Adipocyte (in vitro differentiated cells): ENCODE measurements at regions not wholly inside any gene's neighbourhood (a gene's known extent, or its start where the extent isn't known, plus 50 kb on each side); places are given as distances from the start of the nearest gene placed in this dataset.

ENCODE experiments used
- DNase-seq: peaks from one replicate; pipeline ENCODE4 v3.0.0-alpha.2; 2015; ENCODE audit warnings: low read depth
- H3K27me3 ChIP-seq: replicated peaks from 2 replicates; pipeline ENCODE4 v1.7.0; 2013; ENCODE audit warnings: mild to moderate bottlenecking, low read length, moderate library complexity; ENCODE audit not compliant: control insufficient read depth, insufficient read depth
- H3K36me3 ChIP-seq: 2 replicates; pipeline ENCODE4 v1.7.0; 2013; ENCODE audit warnings: low read length, mild to moderate bottlenecking, moderate library complexity; ENCODE audit not compliant: control insufficient read depth, insufficient read depth, severe bottlenecking
- H3K4me1 ChIP-seq: 2 replicates; pipeline ENCODE4 v1.7.0; 2013; ENCODE audit warnings: mild to moderate bottlenecking, low read length, moderate library complexity; ENCODE audit not compliant: control insufficient read depth, insufficient read depth
- H3K4me3 ChIP-seq: 2 replicates; pipeline ENCODE4 v1.7.0; 2013; ENCODE audit warnings: mild to moderate bottlenecking, low read length, moderate library complexity
- H3K9ac ChIP-seq: 2 replicates; pipeline ENCODE4 v1.7.0; 2013; ENCODE audit warnings: mild to moderate bottlenecking, low read length, moderate library complexity
- H3K9me3 ChIP-seq: 2 replicates; pipeline ENCODE4 v1.7.0; 2013; ENCODE audit warnings: mild to moderate bottlenecking, low read length, moderate library complexity; ENCODE audit not compliant: control insufficient read depth

DNA sequence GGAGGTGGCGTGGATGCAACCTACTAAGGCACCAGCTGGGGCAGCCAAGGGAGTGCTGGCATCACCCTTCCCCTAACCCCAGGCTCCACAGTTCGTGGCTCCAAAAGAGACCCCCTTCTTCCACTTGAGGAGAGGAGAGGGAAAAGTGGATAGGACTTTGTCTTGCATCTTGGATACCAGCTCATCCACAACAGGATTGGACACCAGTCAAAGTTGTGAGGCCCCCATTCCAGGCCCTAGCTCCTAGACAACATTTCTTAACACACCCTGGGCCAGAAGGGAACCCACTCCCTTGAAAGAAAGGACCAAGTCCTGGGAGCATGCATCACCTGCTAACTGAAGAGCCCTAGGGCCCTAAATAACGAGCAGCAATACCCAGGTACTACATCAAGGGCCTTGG lies 372.6 kb upstream of the PLXNA2 start:
- Histone ChIP-seq H3K36me3 (no peaks in the 10 kb centered on the region), H3K9ac (no peak overlapping the region), H3K4me1 (no peaks in the 10 kb centered on the region), H3K27me3 (no peaks in the 10 kb centered on the region), H3K9me3 (peaks cover 31% of the 10 kb centered on the region), H3K4me3 (no peak overlapping the region)
- no peak for DNase-seq

DNA sequence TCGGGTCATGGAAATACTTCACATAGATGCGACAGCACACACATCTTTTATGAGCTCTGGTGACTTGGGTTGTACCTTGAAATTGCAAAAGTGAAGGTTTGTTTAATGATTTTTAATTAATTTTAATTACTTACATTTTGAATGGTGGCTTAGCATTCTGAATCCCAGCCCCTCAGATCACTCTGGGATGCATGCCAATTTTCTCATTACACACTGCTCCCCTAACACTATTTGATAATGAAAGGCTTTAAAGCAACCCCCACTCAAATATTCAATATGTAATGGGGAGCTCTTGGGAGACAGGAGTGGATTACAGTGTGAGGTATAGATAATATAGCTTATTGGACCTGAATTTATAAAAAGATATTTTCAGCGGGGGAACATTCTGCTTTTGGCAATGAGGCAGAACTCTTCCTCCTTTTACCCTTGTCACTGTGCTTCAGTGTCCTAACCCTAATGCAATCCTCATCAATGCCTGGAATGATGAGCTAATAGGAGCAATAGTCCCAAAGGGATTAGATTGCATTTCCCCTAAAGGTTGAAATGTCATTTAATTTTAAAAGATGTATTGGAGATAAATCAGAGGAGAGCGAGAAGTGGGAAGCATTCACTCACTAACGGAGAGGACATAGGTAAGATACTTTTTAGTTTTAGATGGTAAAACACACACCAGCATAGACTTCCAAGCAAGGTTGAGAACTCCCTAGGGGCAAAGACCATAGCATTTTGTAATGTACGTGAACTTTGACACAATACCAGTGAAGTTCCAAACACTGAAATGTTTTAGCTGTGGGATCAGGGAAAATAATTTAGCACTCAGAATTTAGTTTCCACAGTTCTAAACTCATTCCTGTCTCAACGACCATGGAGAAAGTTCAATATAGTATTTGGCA lies 384.1 kb upstream of the PLXNA2 start:
- Histone ChIP-seq H3K9ac (no peak overlapping the region), H3K4me3 (no peak overlapping the region), H3K36me3 (no peaks in the 10 kb centered on the region), H3K27me3 (no peaks in the 10 kb centered on the region), H3K9me3 (no peaks in the 10 kb centered on the region), H3K4me1 (peaks cover 16% of the 10 kb centered on the region)
- DNase-seq, result no peak

DNA sequence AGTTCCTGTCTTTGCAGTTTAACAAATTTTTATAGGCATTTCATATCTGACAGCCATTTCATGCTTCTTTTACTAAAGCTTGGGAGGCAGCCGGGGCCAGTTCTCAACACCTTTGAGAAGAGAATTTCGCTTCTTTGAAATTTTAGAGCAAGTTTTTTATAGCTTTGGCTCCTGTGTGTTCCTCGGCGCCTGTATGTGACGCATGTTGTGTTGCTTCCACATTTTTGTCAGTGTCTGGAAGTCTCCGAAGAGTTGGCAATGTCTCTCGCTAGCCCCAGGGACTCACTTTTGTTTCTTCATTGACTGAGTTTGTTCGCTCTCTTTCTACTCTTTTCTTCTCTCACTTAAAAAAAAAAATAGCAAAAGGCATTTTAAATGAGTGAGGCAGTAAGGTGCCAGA lies 386.9 kb upstream of the PLXNA2 start:
- no peak overlapping the region for H3K9ac ChIP-seq
- peaks cover 8% of the 10 kb centered on the region for H3K27me3 ChIP-seq
- no peaks in the 10 kb centered on the region for H3K9me3 ChIP-seq
- H3K4me3 ChIP-seq, result no peak overlapping the region
- DNase-seq, result no peak
- no peaks in the 10 kb centered on the region for H3K36me3 ChIP-seq
- peaks cover 16% of the 10 kb centered on the region for H3K4me1 ChIP-seq

DNA sequence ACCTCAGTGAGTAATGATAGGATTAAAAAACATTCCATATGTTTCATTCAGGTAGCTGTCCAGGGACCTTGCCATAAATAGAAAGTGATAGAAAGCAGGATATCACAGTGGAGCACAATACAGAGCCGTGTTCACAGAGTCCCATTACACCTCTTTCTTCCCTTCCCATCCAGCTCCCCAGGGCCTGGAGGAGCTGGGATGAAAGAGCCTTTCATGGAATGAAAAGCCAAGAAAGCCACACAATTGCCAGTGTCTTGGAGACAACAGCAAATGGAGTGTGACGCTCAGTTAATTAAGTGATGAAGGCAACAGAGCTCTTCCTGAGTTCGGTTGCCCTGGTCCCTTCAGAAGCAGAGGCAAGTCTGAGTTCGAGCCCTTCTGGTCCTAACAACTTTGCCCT lies 387.3 kb upstream of the PLXNA2 start:
- H3K4me3 ChIP-seq, result no peak overlapping the region
- peaks cover 10% of the 10 kb centered on the region for H3K27me3 ChIP-seq
- no peaks in the 10 kb centered on the region for H3K36me3 ChIP-seq
- H3K4me1 ChIP-seq, result peaks cover 16% of the 10 kb centered on the region
- H3K9ac ChIP-seq, result no peak overlapping the region
- no peaks in the 10 kb centered on the region for H3K9me3 ChIP-seq
- DNase-seq, result no peak

DNA sequence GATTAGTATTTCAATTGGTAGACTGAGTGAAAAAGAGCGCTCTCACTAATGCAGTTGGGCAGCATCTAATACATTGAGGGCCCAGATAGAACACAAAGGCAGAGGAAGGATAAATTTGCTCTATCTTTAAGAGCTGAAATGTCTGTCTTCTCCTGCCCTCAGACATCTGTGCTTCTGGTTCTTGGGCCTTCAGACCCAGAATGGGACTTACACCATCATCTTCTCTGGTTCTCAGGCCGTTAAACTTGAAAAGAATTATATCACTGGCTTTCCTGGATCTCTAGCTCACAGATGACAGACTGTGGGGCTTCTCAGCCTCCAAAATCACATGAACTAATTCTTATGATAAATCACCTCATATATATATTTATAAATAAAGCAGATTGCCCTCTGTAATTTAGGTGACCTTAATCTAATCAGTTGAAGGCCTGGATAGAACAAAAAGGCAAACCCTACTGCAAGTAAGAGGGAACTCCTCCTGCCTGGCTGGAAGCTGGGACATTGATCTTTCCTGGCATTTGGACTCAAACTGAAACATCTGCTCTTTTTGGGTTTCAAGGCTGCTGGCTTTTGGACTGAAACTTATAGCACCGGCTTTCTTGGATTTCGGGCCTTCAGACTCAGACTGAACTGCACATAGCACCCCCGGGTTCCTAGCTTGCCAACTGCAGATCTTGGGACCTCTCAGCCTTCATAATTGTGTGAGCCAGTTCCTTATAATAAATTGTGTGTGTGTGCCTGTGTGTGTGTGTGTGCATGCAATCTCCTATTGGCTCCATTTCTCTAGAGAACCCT lies 390.4 kb upstream of the PLXNA2 start:
- H3K4me1 ChIP-seq, result peaks cover 6% of the 10 kb centered on the region
- no peaks in the 10 kb centered on the region for H3K36me3 ChIP-seq
- DNase-seq, result no peak
- H3K27me3 ChIP-seq, result peaks cover 23% of the 10 kb centered on the region
- no peaks in the 10 kb centered on the region for H3K9me3 ChIP-seq
- H3K4me3 ChIP-seq, result no peak overlapping the region
- H3K9ac ChIP-seq, result no peak overlapping the region

DNA sequence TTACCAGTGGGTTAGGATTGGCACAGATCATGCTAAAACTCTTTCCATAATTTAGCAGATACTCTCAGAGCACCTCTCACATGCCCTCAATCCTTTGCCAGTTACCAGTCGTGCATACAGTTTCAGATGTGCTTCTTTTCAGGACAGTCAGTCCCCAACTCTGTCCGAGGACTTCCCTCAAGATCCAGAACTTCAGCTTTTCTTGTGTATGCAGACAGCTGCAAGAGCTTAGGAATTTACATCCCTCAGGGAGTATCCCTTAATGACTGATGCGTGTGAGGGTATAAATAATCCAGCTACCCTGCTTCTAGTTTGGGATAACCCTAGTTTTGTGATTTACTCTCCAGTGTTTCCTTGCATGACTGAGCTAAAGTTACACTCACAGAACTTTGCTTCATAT lies 393.0 kb upstream of the PLXNA2 start:
- H3K36me3 ChIP-seq, result no peaks in the 10 kb centered on the region
- no peak overlapping the region for H3K9ac ChIP-seq
- H3K4me1 ChIP-seq, result no peaks in the 10 kb centered on the region
- no peaks in the 10 kb centered on the region for H3K9me3 ChIP-seq
- peaks cover 23% of the 10 kb centered on the region for H3K27me3 ChIP-seq
- H3K4me3 ChIP-seq, result no peak overlapping the region
- DNase-seq, result no peak

DNA sequence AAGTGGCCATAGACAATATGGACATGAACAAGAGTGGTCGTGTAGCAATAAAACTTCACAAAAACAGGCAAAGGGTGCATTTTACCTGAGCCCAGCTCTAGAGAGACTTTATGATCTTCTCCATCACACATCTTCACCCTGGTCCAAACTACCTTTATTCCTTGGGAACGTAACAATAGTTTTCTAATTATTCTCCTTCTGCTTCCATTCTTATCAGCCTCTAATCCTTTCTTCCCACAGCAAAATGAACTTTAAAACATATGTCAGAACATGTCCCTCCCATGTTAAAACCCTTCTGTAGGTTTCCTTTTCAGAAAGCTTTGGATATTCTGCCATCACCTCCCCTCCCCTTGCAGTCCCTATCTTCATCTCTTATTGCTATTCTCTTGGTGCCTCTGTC lies 395.2 kb upstream of the PLXNA2 start:
- no peak for DNase-seq
- Histone ChIP-seq H3K9ac (no peak overlapping the region), H3K27me3 (peaks cover 34% of the 10 kb centered on the region), H3K36me3 (no peaks in the 10 kb centered on the region), H3K9me3 (no peaks in the 10 kb centered on the region), H3K4me1 (no peaks in the 10 kb centered on the region), H3K4me3 (no peak overlapping the region)

DNA sequence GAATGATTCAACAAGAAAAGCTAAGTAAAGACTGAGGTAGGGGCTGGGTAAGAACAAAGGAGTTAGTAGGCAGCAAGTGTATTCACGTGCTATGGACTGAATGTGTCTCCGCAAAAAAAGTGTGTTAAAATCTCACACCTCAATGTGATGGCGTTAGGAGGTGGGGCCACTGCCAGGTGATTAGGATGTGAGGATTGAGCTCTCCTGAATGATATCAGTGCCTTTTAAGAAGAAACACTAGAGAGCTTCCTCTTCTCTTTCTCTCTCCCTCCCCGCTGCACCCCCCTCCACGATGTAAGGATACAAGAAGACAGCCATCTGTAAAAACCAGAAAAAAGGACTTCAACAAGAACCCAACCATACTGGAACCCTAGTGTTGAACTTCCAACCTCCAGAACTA lies 396.1 kb upstream of the PLXNA2 start:
- no peak overlapping the region for H3K4me3 ChIP-seq
- DNase-seq, result no peak

DNA sequence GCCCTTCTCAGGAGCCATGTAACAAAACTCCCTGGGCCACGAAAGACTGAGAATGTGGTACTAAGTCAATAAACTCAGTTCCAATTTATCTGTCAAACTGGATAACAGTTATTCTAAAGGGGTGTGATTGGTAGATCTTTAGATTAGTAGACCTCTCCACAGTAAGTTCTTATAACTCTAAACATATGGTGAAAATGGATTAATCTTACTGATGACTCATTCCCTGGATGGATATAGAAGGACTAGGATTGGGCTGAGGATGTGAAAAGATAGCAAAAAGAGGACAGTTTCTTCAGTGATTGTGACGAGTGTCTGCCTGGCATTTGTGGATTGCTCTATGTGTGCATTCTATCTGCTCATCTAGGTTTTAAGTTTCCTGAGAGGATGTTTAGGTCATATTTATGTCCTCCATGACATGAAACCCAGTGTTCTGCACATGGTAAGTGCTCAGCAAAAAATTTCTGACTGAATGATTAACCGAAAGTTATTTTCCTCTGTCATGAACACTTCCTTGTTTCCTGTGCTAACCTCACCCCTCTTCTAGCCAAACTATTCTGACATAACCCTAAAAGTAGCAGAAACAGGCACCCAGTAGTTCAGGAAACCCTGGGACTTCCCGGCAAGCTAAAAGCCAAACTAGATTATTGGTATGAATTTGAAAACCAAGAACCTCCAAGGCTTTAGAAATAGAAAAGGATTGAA lies 397.5 kb upstream of the PLXNA2 start:
- Histone ChIP-seq H3K27me3 (peaks cover 22% of the 10 kb centered on the region), H3K4me1 (no peaks in the 10 kb centered on the region), H3K9me3 (no peaks in the 10 kb centered on the region), H3K4me3 (no peak overlapping the region), H3K36me3 (no peaks in the 10 kb centered on the region), H3K9ac (no peak overlapping the region)
- no peak for DNase-seq

More for the DNA sequence above, 396.1 kb upstream of the PLXNA2 start:
- H3K4me1 ChIP-seq, result no peaks in the 10 kb centered on the region
- H3K9ac ChIP-seq, result no peak overlapping the region
- peaks cover 32% of the 10 kb centered on the region for H3K27me3 ChIP-seq
- no peaks in the 10 kb centered on the region for H3K36me3 ChIP-seq
- H3K9me3 ChIP-seq, result no peaks in the 10 kb centered on the region

DNA sequence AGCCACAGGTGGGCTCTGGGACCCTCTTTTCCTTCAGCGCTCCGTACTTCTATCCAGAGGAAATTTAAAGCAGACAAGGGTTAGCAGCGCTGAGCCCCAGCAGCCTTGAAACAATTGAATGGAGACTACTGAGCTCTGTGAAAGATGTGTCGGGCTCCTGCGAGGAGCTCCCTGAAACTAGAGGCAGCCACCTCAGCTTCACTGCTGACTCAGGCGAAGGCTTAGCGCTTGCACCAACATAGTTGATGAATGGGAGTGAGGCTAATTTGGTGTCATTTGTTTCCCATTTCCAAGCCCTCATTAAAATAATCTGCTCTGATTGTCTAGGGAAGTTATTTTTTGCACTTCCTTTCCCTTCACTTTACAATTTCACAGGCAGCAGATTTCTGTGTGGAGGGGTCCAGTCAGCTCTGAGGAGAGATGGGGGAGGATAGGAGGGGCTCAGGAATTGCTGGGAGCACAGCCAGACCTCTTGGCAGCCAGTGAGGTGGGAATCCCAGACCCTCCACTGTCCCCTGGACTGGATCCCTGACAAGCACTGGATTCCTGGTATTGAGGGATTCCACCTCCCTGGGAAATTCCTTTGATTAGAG lies 398.9 kb upstream of the PLXNA2 start:
- no peak for DNase-seq
- Histone ChIP-seq H3K4me3 (no peak overlapping the region), H3K9ac (no peak overlapping the region), H3K36me3 (no peaks in the 10 kb centered on the region), H3K27me3 (peaks cover 20% of the 10 kb centered on the region), H3K4me1 (no peaks in the 10 kb centered on the region), H3K9me3 (no peaks in the 10 kb centered on the region)
